Parathyroid adenoma (tissue), 2 donors: ENCODE measurements at regions not wholly inside any gene's neighbourhood (a gene's known extent, or its start where the extent isn't known, plus 50 kb on each side); places are given as distances from the start of the nearest gene placed in this dataset.

Experiments used
- H2AFZ ChIP-seq: fragments of 300-600 bp; sonication (generic); one replicate; pipeline ENCODE4 v1.7.0; 2017; ENCODE audit warnings: antibody characterized with exemption, mild to moderate bottlenecking
- H3K27ac ChIP-seq: fragments of 300-600 bp; sonication (generic); one replicate; pipeline ENCODE4 v1.7.0; 2017
- H3K27me3 ChIP-seq: fragments of 300-600 bp; sonication (generic); one replicate; pipeline ENCODE4 v1.7.0; 2017; ENCODE audit warnings: low read length; ENCODE audit not compliant: control insufficient read depth, insufficient read depth
- H3K36me3 ChIP-seq: fragments of 300-600 bp; sonication (generic); one replicate; pipeline ENCODE4 v1.7.0; 2017; ENCODE audit warnings: low read length; ENCODE audit not compliant: control insufficient read depth, insufficient read depth
- H3K4me1 ChIP-seq: fragments of 300-600 bp; sonication (generic); one replicate; pipeline ENCODE4 v1.7.0; 2017; ENCODE audit warnings: control low read depth
- H3K4me2 ChIP-seq: fragments of 300-600 bp; sonication (generic); one replicate; pipeline ENCODE4 v1.7.0; 2017; ENCODE audit warnings: low read length
- H3K4me3 ChIP-seq: fragments of 300-600 bp; sonication (generic); one replicate; pipeline ENCODE4 v1.7.0; 2017; ENCODE audit warnings: low read depth, low read length
- H3K79me2 ChIP-seq: fragments of 300-600 bp; sonication (generic); one replicate; pipeline ENCODE4 v1.7.0; 2017; ENCODE audit warnings: control low read depth
- H3K9ac ChIP-seq: fragments of 300-600 bp; sonication (generic); one replicate; pipeline ENCODE4 v1.7.0; 2017; ENCODE audit warnings: mild to moderate bottlenecking
- H3K9me3 ChIP-seq: fragments of 300-600 bp; sonication (generic); one replicate; pipeline ENCODE4 v1.7.0; 2017; ENCODE audit warnings: low read length; ENCODE audit not compliant: control insufficient read depth
- TF ChIP-seq, protein P1 (sequence below): fragments of 300-600 bp; sonication (generic); IDR thresholded peaks from one replicate; pipeline ENCODE4 v1.7.0; 2017; ENCODE audit warnings: antibody characterized with exemption, mild to moderate bottlenecking
- donor health status: primary hyperparathyroidism.

DNA sequence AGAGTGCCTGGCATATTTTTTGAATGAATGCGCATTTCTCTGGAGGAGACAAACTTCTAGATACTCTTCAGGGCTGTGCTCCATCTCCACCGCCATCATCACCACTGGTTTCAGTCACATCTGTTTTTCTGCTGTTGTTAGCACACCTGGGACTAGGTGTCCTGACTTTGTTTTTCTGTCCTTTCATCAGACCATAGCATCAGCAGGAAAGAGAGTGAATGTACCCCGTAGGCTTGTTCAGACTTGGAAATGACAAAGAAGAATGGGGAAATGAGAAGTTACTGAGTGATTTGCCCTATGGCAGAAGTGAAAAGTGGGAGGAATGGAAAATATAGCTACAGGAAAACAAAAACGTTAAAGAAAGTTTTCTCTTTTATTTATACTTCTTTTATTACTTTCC, 965.2 kb upstream of the FANCL start:
- no peak overlapping the region for H2AFZ ChIP-seq
- no peaks in the 10 kb centered on the region for H3K79me2 ChIP-seq
- H3K27ac ChIP-seq: no peak overlapping the region
- H3K4me2 ChIP-seq: no peak overlapping the region
- no peaks in the 10 kb centered on the region for H3K4me1 ChIP-seq
- H3K27me3 ChIP-seq: no peaks in the 10 kb centered on the region
- H3K4me3 ChIP-seq: no peak overlapping the region
- no peaks in the 10 kb centered on the region for H3K9me3 ChIP-seq
- no peak overlapping the region for H3K9ac ChIP-seq
- TF ChIP-seq, protein P1, sequence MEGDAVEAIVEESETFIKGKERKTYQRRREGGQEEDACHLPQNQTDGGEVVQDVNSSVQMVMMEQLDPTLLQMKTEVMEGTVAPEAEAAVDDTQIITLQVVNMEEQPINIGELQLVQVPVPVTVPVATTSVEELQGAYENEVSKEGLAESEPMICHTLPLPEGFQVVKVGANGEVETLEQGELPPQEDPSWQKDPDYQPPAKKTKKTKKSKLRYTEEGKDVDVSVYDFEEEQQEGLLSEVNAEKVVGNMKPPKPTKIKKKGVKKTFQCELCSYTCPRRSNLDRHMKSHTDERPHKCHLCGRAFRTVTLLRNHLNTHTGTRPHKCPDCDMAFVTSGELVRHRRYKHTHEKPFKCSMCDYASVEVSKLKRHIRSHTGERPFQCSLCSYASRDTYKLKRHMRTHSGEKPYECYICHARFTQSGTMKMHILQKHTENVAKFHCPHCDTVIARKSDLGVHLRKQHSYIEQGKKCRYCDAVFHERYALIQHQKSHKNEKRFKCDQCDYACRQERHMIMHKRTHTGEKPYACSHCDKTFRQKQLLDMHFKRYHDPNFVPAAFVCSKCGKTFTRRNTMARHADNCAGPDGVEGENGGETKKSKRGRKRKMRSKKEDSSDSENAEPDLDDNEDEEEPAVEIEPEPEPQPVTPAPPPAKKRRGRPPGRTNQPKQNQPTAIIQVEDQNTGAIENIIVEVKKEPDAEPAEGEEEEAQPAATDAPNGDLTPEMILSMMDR: no peak
- no peaks in the 10 kb centered on the region for H3K36me3 ChIP-seq

DNA sequence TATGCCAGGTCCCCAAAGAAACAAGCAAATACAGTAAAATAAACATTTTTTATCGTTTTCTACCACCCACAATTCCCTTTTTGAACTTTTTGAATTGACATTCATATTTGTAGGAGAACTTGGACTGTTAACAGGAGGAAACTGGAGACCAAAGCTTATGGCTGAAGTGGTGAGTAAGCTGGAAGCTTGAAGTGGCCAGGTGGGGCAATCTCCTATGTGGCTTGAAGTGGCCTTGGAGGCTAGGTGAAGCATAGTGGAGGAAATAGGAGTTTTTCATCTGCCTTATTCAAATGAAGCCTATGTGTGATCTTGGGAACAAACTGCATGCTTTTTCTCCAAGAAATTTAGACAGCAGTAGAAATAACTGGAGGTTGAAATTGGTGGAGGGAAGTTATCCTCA, 962.9 kb upstream of the FANCL start:
- Histone ChIP-seq H3K36me3 (no peaks in the 10 kb centered on the region), H3K4me3 (no peak overlapping the region), H3K27me3 (no peaks in the 10 kb centered on the region), H3K79me2 (no peaks in the 10 kb centered on the region), H2AFZ (no peak overlapping the region), H3K27ac (no peak overlapping the region), H3K4me1 (no peaks in the 10 kb centered on the region), H3K9ac (no peak overlapping the region), H3K4me2 (no peak overlapping the region), H3K9me3 (no peaks in the 10 kb centered on the region)
- TF ChIP-seq, protein P1: no peak

DNA sequence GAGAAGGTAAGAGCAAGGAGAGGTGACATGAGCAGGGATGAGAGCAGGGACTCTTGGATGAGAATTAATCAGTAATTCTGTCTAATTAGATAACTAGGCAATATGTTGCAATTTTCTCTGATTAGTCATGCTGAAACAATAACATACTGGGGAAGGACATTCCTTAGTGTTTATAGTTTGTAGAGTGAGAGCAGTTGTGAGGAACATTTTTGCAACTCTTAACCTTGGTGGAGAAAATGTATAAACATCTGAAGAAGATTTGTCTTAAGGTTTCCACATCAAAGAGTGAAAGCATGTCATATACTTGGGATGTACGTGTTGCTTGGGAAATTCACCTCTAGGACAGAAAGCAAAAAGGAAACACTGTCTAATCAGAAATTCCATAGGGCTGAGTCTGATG, 955.4 kb upstream of the FANCL start:
- no peak overlapping the region for H3K9ac ChIP-seq
- H3K4me3 ChIP-seq: no peak overlapping the region
- no peaks in the 10 kb centered on the region for H3K36me3 ChIP-seq
- TF ChIP-seq, protein P1: no peak
- no peaks in the 10 kb centered on the region for H3K79me2 ChIP-seq
- no peaks in the 10 kb centered on the region for H3K27me3 ChIP-seq
- no peak overlapping the region for H3K4me2 ChIP-seq
- no peaks in the 10 kb centered on the region for H3K4me1 ChIP-seq
- no peak overlapping the region for H3K27ac ChIP-seq
- no peaks in the 10 kb centered on the region for H3K9me3 ChIP-seq
- H2AFZ ChIP-seq: no peak overlapping the region

DNA sequence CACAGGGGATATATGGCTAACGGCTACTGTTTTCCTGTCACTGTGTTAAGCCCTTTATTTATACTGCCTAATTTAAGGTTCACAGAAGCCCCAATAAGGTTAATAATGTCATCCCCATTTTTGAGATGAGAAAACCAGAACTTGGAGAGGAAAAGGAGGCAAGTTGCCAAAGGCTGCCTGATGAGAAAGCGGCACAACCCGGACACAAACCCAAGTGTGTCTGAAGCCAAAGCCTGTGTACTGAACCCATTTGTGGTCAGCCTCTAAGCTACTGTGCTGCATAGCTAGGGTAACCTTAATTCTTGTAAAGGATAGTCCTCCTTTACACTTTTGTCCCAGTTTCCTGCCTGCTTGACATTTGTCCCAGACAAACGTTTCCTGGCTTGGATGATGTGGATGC, 954.7 kb upstream of the FANCL start:
- Histone ChIP-seq H3K27ac (no peak overlapping the region), H3K27me3 (no peaks in the 10 kb centered on the region), H3K4me1 (no peaks in the 10 kb centered on the region), H3K9me3 (no peaks in the 10 kb centered on the region), H3K36me3 (no peaks in the 10 kb centered on the region), H3K9ac (no peak overlapping the region), H3K4me2 (no peak overlapping the region), H3K4me3 (no peak overlapping the region), H2AFZ (no peak overlapping the region), H3K79me2 (no peaks in the 10 kb centered on the region)
- TF ChIP-seq, protein P1: no peak

DNA sequence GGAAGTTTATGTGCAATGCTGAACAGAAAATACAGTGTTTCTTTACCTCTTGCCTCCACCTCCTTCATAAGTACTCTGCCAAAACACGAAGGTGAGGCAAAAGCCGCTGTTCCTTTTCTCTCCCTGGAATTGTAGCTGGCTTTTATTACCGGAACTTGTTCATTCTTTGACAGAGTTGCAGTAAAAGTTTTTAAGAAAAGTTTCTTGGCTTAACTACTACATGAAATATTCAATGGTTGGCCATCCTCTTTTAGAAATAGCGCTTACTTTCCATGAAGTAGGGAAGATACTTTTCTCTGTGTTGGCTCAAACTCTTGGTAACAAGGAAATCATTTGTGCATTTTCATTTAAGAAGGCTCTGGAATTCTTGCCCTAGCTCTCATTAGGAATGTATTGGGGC, 950.7 kb upstream of the FANCL start:
- no peak overlapping the region for H3K4me3 ChIP-seq
- no peaks in the 10 kb centered on the region for H3K9me3 ChIP-seq
- no peaks in the 10 kb centered on the region for H3K79me2 ChIP-seq
- H2AFZ ChIP-seq: no peak overlapping the region
- H3K4me2 ChIP-seq: no peak overlapping the region
- H3K27ac ChIP-seq: no peak overlapping the region
- no peaks in the 10 kb centered on the region for H3K27me3 ChIP-seq
- no peaks in the 10 kb centered on the region for H3K36me3 ChIP-seq
- TF ChIP-seq, protein P1: no peak
- no peak overlapping the region for H3K9ac ChIP-seq
- H3K4me1 ChIP-seq: no peaks in the 10 kb centered on the region
